Hematopoietic multipotent progenitor cell treated with erythropoietin and hydrocortisone succinate and interleukin-3 and kit ligand, for 6 days (in vitro differentiated cells): ENCODE measurements at regions not wholly inside any gene's neighbourhood (a gene's known extent, or its start where the extent isn't known, plus 50 kb on each side); places are given as distances from the start of the nearest gene placed in this dataset.
"Not testable (repeated sequence)": the region's sequence is repeated elsewhere in the genome, so short reads cannot be mapped to it uniquely, and the experiment has no call there.

Source experiments
- DNase-seq: peaks from one replicate; pipeline ENCODE4 v3.0.0-alpha.2; 2015

- not testable (repeated sequence) for DNase-seq
These were observed 281.8 kb upstream of the CDH5 start for GRCh38 chr16:66084731-66085130.

- DNase-seq: no peak
These were observed 282.2 kb upstream of the CDH5 start for GRCh38 chr16:66084306-66084705.

DNA sequence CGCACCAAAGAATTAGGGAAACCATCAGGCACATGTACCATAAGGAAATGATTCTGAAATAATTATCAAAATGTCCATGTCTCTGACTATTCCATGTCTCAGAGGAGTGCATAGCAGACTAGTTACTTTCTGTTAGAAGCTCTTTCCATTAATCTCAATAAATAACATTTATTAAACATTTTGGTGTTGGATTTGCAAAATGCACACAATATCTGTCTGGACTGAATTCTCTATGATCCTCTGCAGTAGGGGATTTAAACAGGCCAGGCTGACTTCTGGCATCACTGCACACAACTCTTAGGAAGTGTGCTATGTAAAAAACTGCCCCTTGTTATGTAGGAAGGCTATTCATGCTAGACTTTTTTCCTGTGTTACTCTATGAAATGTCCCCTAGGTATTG, 283.3 kb upstream of the CDH5 start:
- no peak for DNase-seq

- DNase-seq: no peak
These were observed 284.1 kb upstream of the CDH5 start for GRCh38 chr16:66082424-66082823.

GRCh38 chr16:66081775-66082366, 284.6 kb upstream of the CDH5 start:
- no peak for DNase-seq

- no peak for DNase-seq
These were observed 286.7 kb upstream of the CDH5 start for GRCh38 chr16:66079671-66080334.

- DNase-seq: no peak
These were observed 296.2 kb upstream of the CDH5 start for GRCh38 chr16:66070140-66070917.

- no peak for DNase-seq
These were observed 296.9 kb upstream of the CDH5 start for GRCh38 chr16:66069587-66069986.

GRCh38 chr16:66066404-66066803, 300.1 kb upstream of the CDH5 start:
- no peak for DNase-seq

GRCh38 chr16:66065925-66066324, 300.6 kb upstream of the CDH5 start:
- no peak for DNase-seq

DNA sequence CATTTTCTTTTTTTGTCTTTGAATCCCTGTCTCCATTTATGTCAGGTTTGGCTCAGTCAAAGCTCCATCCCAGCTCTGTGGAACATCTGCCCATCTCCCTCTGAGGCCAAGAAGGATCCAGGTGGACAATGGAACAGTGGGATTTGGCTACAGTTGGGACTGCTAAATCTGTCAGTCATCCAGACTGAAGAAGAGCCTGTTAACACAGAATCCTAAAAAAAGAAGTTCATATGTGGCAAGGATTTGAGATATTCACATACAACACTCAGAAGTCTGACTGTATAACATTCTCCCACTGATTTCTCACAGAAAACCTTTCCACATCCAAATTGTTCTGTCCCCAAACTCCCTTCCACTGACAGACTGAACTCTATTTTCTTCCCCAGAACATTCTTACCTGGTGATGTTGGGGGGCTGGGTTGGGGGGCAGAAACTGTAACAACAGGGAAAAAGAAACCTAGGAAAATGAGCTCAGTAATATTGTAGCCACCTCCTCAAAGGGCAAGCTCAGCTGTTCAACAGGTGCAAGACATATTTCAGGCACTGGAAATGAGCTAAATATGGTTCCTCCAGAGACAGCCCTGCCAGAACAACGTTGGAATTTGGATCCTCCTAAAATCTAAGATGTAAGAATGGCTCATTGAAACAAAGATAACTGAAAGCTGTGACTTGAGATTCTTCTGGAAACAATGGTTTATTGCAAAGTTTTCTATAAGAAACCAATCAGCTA, 301.5 kb upstream of the CDH5 start:
- no peak for DNase-seq

DNA sequence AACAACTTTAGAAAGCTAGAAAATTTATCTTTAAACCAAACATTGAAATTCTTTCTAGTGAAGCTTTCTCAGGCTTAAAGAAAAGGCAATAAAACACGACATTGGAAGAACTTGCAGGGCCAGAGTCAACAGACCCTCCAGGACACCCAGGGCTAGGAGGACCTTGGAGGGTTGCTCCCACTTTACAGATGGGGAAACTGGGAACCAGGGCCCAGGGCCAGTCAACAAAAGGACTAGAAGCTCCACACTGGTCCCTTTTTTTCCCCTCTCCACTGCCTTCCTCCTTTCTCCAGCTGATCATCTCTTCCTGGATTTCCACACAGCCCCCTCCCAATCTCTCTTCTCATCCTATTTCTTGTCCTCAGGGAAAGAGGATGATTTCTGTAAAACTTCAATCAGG, 307.7 kb upstream of the CDH5 start:
- DNase-seq: no peak

GRCh38 chr16:66058172-66058691, 308.3 kb upstream of the CDH5 start:
- DNase-seq: no peak

GRCh38 chr16:66057057-66057456, 309.4 kb upstream of the CDH5 start:
- DNase-seq: no peak

DNA sequence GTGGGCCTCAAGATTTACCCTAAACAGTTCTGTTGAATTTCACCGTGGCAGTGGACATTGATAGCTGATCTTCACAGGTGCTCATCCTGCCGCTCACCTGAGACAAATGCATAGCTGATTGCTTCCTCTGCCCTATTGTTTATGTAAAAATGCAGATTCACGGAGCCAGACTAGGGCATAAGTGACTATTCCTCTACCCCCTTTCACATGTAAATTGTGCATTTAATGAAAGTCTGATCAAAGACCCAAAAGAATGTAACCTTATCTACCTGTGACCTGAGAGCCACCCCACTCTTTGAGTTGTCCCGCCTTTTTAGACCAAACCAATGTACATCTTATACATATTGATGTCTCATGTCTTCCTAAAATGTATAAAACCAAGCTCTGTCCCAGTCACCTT, 312.4 kb upstream of the CDH5 start:
- DNase-seq: no peak

GRCh38 chr16:66052745-66053144, 313.7 kb upstream of the CDH5 start:
- DNase-seq: no peak

DNA sequence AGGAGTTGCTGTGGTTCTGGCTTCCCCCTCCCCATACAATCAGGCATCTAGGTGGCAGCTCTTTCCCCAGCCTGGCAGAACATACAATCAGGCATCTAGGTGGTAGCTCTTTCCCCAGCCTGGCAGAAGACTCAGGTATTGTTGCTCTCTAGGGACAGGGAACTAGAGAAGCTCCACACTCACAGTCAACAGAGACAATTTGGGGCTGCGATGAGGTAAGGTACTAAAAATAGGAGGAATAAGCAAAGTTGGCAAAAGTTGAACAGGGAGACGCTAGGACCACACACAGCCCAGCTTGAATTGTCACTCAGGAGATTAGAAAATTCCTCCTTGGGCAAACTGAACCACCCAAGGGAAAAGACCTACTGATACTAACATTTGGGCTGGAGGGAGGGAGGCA, 315.5 kb upstream of the CDH5 start:
- DNase-seq: no peak

DNA sequence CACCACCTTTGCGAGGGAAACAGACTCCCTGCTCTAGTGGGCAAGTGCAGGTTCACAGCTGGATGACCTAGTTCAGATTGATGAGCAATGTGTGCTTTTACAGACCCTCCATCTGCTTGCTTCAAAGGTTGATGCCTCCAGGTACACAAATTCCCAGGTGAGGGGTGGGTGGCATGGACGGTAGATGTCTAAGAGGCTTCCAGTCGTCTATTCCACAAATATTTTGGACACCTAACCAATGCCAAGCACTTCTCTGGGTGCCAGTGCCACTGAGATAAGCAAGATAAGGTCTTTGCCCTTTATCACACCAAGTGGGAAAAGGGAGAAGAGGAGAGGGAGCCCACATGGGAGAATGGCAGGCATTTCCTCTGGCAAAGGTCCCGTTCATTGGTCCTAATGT, 316.6 kb upstream of the CDH5 start:
- DNase-seq: no peak

GRCh38 chr16:66045626-66046025, 320.9 kb upstream of the CDH5 start:
- DNase-seq: no peak

- no peak for DNase-seq
These were observed 321.9 kb upstream of the CDH5 start for GRCh38 chr16:66044556-66044955.

- no peak for DNase-seq
These were observed 322.4 kb upstream of the CDH5 start for GRCh38 chr16:66044089-66044488.

DNA sequence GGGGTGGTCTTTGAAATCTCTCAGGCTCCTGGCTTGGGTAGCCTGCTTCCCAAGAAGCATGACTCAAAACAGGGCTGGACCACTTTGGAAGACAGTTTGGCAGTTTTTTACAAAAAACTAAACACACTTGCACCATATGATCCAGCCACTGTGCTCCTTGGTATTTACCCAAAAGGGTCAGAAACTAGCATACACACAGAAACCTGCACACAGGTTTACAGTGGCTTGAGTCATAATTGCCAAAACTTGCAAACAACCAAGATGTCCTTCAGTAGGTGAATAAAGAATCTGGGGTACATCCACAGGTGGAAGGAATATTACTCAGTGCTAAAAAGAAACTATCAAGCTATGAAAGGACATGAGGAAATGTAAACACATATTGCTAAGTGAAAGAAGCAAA, 323.2 kb upstream of the CDH5 start:
- DNase-seq: no peak

- DNase-seq: no peak
These were observed 324.1 kb upstream of the CDH5 start for GRCh38 chr16:66042341-66042740.
